ENCODE measurements at regions not wholly inside any gene's neighbourhood (a gene's known extent, or its start where the extent isn't known, plus 50 kb on each side); places are given as distances from the start of the nearest gene placed in this dataset.

DNA sequence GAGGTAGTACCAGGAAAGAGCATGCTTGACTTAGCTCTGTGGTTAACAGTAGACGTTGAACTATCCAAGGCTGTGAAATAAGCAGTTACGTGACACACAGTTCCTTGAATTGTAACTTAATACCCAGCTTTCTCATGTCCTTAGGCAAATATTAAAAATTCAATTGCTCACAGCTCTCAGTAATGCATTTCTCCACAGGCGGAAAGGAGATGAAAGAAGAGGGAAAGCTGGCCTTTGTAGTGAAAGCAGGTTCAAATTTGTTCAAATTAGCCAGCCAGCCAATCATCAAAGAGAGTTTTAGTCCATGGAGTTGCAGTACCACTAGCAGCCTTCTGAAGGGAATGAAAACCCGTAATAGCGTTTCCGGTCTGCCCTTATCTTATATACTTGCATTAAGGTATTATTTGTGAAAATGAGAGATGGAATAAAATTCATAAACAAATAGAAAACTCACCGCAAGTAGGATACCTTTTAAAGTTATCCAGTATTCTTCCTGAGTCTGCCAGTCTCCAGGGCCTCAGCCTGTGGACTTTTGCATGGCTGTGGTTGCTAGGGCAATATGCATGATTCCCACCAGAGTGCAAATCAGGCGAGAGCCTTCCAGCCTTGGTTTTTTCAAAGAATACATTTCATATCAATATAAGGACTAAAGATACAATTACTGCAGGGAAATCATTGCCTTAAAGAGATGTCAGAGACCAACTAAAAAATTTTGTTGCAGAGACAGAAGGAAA lies 795.5 kb downstream of the TNS3 start:
- no peak for DNase-seq (ENCODE audit: extremely low spot score, unreplicated experiment)
- Mint-ChIP-seq H3K9me3 (peaks cover 9% of the 10 kb centered on the region), H3K27me3 (no peaks in the 10 kb centered on the region), H3K36me3 (no peaks in the 10 kb centered on the region), H3K4me3 (no peak overlapping the region), H3K27ac (no peak overlapping the region), H3K4me1 (ENCODE audit: unreplicated experiment) (peaks cover 8% of the 10 kb centered on the region)
- TF ChIP-seq, protein P1, sequence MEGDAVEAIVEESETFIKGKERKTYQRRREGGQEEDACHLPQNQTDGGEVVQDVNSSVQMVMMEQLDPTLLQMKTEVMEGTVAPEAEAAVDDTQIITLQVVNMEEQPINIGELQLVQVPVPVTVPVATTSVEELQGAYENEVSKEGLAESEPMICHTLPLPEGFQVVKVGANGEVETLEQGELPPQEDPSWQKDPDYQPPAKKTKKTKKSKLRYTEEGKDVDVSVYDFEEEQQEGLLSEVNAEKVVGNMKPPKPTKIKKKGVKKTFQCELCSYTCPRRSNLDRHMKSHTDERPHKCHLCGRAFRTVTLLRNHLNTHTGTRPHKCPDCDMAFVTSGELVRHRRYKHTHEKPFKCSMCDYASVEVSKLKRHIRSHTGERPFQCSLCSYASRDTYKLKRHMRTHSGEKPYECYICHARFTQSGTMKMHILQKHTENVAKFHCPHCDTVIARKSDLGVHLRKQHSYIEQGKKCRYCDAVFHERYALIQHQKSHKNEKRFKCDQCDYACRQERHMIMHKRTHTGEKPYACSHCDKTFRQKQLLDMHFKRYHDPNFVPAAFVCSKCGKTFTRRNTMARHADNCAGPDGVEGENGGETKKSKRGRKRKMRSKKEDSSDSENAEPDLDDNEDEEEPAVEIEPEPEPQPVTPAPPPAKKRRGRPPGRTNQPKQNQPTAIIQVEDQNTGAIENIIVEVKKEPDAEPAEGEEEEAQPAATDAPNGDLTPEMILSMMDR (conservative IDR thresholded peaks at IDR 0.05): peak; percentile 56

DNA sequence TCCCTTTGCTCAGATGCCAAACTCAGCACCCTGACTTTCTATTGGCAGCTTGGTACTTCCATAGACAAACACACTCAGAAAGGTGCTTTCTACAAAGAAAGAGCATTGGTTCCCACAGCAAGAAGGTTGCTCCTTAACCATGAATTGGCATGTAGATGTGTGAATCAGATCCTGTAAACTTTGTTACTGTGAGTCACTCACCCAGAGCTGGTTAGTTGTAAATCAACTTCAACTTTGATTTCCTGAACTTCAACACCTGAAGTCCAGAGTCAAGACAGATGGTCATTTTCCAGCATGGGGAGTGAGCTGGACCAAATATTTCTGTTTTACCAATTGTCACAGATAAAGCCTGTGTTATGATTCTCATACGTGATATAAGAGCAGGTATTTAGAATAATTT lies 797.2 kb downstream of the TNS3 start:
- H3K9me3 Mint-ChIP-seq: peaks cover 12% of the 10 kb centered on the region
- H3K27ac Mint-ChIP-seq: no peak overlapping the region
- TF ChIP-seq, protein P1 (conservative IDR thresholded peaks at IDR 0.05): no peak
- H3K4me1 Mint-ChIP-seq (ENCODE audit: unreplicated experiment): peaks cover 8% of the 10 kb centered on the region
- H3K4me3 Mint-ChIP-seq: no peak overlapping the region
- no peaks in the 10 kb centered on the region for H3K27me3 Mint-ChIP-seq
- no peak for DNase-seq (ENCODE audit: extremely low spot score, unreplicated experiment)
- H3K36me3 Mint-ChIP-seq: no peaks in the 10 kb centered on the region

- H3K4me3 Mint-ChIP-seq: no peak overlapping the region
- H3K9me3 Mint-ChIP-seq: peaks cover 19% of the 10 kb centered on the region
- H3K36me3 Mint-ChIP-seq: no peaks in the 10 kb centered on the region
- no peak overlapping the region for H3K27ac Mint-ChIP-seq
- no peak for DNase-seq (ENCODE audit: extremely low spot score, unreplicated experiment)
- H3K27me3 Mint-ChIP-seq: no peaks in the 10 kb centered on the region
- peaks cover 8% of the 10 kb centered on the region for H3K4me1 Mint-ChIP-seq (ENCODE audit: unreplicated experiment)
- TF ChIP-seq, protein P1 (conservative IDR thresholded peaks at IDR 0.05): no peak
Measured at GRCh38 chr7:46781901-46782439, 799.9 kb downstream of the TNS3 start.

DNA sequence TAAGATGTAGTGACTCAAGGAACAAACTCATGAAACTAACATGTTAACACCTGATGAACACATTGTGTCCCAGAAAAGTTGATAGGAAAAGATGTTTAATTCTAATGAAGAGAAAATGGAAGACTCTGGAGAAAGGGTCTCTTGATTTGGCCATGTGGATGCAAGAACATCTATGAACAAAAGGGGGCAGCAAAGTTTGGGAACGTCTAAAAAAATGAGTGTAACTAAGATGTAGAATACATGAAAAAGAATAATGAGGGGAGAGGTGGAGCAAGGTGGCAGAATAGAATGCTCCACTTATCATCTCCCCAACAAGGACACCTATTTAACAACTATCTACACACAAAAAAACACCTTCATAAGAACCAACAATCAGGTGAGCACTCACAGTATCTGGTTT lies 805.1 kb downstream of the TNS3 start:
- Mint-ChIP-seq H3K36me3 (no peaks in the 10 kb centered on the region), H3K9me3 (peaks cover 20% of the 10 kb centered on the region), H3K4me3 (no peak overlapping the region), H3K27ac (no peak overlapping the region), H3K4me1 (ENCODE audit: unreplicated experiment) (no peaks in the 10 kb centered on the region), H3K27me3 (no peaks in the 10 kb centered on the region)
- DNase-seq (ENCODE audit: extremely low spot score, unreplicated experiment): no peak
- TF ChIP-seq, protein P1 (conservative IDR thresholded peaks at IDR 0.05): peak; percentile 62

DNA sequence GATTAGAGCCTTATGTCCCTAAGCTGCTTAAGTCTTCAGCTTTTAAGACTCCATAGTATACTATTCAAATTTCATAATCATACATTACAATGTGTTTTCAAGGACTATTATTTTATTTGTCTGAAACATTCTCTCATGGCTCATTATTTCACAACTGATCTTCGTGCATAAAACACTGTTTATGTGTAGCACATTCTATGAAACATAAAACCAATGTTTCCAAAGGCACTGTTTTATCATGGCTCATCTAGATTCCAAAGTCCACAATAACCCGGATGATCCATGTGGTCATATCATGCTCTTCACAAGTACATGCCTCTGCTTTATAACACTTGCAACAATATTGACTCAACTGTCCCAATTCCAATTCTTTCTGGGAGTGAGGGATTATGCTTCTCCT lies 806.1 kb downstream of the TNS3 start:
- H3K4me1 Mint-ChIP-seq (ENCODE audit: unreplicated experiment): no peaks in the 10 kb centered on the region
- peaks cover 14% of the 10 kb centered on the region for H3K9me3 Mint-ChIP-seq
- H3K4me3 Mint-ChIP-seq: no peak overlapping the region
- DNase-seq (ENCODE audit: extremely low spot score, unreplicated experiment): no peak
- TF ChIP-seq, protein P1 (conservative IDR thresholded peaks at IDR 0.05): no peak
- no peaks in the 10 kb centered on the region for H3K36me3 Mint-ChIP-seq
- H3K27me3 Mint-ChIP-seq: no peaks in the 10 kb centered on the region
- no peak overlapping the region for H3K27ac Mint-ChIP-seq
